Non-pigmented ciliary epithelial cell (primary cell): ENCODE measurements at regions not wholly inside any gene's neighbourhood (a gene's known extent, or its start where the extent isn't known, plus 50 kb on each side); places are given as distances from the start of the nearest gene placed in this dataset.

ENCODE experiments used
- DNase-seq: peaks from one replicate; pipeline ENCODE4 v3.0.0-alpha.2; 2010; ENCODE audit warnings: low read depth

GRCh38 chr7:115271332-115272235 lies 349.7 kb downstream of the MDFIC start:
- peak; percentile 60 for DNase-seq

GRCh38 chr7:115269486-115269885 lies 347.6 kb downstream of the MDFIC start:
- no peak for DNase-seq

GRCh38 chr7:115267503-115267902 lies 345.6 kb downstream of the MDFIC start:
- no peak for DNase-seq

- DNase-seq, result no peak
Measured at GRCh38 chr7:115260381-115260780, 338.5 kb downstream of the MDFIC start.

- no peak for DNase-seq
Measured at GRCh38 chr7:115252461-115252860, 330.6 kb downstream of the MDFIC start.

- no peak for DNase-seq
Measured at GRCh38 chr7:115249080-115249479, 327.2 kb downstream of the MDFIC start.

GRCh38 chr7:115241151-115241550 lies 319.3 kb downstream of the MDFIC start:
- DNase-seq, result no peak

- no peak for DNase-seq
Measured at GRCh38 chr7:115240242-115240641, 318.3 kb downstream of the MDFIC start.

GRCh38 chr7:115235075-115235474 lies 313.2 kb downstream of the MDFIC start:
- no peak for DNase-seq

- DNase-seq, result no peak
Measured at GRCh38 chr7:115233809-115234208, 311.9 kb downstream of the MDFIC start.

- no peak for DNase-seq
Measured at GRCh38 chr7:115232041-115232440, 310.1 kb downstream of the MDFIC start.

GRCh38 chr7:115230882-115231571 lies 309.1 kb downstream of the MDFIC start:
- DNase-seq, result peak; percentile 83

GRCh38 chr7:115229401-115230105 lies 307.7 kb downstream of the MDFIC start:
- DNase-seq, result no peak

- no peak for DNase-seq
Measured at GRCh38 chr7:115227473-115228235, 305.8 kb downstream of the MDFIC start.

- no peak for DNase-seq
Measured at GRCh38 chr7:115226410-115226809, 304.5 kb downstream of the MDFIC start.

GRCh38 chr7:115224922-115225321 lies 303.0 kb downstream of the MDFIC start:
- DNase-seq, result no peak

GRCh38 chr7:115223959-115224358 lies 302.1 kb downstream of the MDFIC start:
- no peak for DNase-seq

GRCh38 chr7:115221456-115221855 lies 299.6 kb downstream of the MDFIC start:
- DNase-seq, result no peak

GRCh38 chr7:115218076-115218475 lies 296.2 kb downstream of the MDFIC start:
- no peak for DNase-seq

- DNase-seq, result no peak
Measured at GRCh38 chr7:115217373-115217772, 295.5 kb downstream of the MDFIC start.

GRCh38 chr7:115216652-115217051 lies 294.8 kb downstream of the MDFIC start:
- no peak for DNase-seq

- no peak for DNase-seq
Measured at GRCh38 chr7:115211171-115211570, 289.3 kb downstream of the MDFIC start.
